NCI-H1694 treated with DMSO at 0.1 percent for 48 hours (cell line): ENCODE measurements at regions not wholly inside any gene's neighbourhood (a gene's known extent, or its start where the extent isn't known, plus 50 kb on each side); places are given as distances from the start of the nearest gene placed in this dataset.

Experiments used
- DNase-seq: peaks from one replicate; lab custom pipeline; 2025; lab: John Stamatoyannopoulos, UW

DNA sequence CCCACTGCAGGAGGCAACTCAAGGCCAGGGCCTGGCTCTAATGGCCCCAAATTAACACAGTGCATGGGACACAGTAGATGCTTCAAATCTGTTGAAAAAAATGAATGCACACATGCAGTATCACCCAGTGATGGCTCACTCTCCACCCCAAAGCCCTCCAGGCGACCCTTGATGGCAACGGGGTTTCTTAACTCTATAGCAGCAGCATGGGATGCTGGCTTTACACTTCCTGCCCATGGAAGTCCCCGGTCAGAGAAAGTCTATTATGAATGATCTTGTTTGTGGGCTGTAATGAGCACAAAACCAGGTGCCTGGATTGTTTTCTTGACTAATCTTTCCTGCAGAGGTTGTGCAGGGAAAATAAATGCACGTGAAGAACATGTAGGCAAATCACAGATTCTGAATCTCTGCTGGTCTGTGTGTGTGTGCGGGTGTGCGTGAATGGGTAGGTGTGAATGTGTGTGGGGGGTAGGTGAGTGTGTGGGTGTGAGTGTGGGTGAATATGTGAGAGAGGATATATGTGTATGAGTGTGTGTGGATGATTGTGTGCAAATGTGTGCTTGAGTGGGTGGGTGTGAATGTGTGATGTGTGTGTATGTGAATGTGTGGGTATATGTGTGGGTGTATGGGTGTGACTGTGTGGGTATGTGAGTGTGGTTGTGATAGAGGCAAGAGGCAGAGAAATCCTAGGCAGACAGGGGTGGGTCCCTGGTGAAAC lies 60.1 kb upstream of the MLN start:
- no peak for DNase-seq

DNA sequence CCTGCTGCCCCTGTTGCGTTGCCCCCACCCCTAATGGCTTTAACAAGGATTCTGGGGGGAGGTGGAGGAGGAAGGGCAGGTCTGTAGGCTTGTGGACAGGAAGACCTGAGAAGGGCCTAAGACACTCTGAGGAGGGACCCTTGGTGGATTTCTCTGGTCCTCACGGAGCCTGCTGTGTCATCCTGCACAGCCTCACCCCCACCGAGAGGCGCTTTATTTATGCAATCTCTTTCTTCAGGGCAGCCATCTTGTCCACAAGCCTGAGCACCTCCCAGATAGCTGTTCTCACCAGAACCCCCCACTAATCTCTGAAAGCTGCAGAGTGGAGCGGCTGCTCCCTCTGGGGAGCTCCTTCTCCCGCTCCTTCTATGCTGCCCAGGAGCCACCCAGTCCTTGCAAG lies 59.3 kb upstream of the MLN start:
- DNase-seq, result no peak

DNA sequence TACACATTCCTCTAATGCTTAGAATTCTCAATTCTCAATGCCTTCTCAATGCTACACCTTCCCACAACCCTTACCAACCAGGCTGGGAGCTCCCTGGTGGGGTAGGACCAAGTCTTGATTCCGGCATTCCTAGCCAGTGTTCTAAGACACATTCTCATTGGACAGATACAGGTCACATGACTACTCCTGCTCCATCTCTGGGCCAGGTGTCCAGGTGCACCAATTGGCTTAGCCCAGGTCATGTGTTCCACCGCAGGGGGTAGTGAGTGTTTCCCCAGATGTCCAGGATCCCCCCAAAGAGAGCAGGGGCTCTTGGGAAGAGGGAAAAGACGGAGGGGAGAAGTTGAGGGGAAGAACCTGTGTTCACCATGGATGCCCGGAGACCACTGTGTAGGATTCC lies 58.7 kb upstream of the MLN start:
- DNase-seq, result no peak

DNA sequence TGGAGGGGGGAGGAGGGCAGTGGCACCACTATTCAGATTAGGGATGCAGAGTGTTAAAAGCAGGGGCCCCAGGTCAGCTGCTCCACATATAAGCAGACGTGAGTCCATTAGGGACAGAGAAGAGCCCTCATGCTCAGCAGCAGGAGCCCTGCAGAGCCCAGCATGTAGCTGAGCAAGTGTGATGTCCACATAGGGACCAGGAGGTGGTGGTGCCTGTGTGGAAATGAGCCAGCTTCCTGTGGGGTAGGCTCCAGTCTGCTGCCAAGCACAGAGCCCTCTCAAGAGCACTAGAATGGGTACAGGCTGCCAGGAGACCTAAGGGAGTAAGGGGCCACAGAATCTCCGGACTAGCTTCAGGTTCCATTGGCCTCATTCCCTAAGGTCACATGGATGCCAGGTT lies 57.9 kb upstream of the MLN start:
- DNase-seq, result no peak

DNA sequence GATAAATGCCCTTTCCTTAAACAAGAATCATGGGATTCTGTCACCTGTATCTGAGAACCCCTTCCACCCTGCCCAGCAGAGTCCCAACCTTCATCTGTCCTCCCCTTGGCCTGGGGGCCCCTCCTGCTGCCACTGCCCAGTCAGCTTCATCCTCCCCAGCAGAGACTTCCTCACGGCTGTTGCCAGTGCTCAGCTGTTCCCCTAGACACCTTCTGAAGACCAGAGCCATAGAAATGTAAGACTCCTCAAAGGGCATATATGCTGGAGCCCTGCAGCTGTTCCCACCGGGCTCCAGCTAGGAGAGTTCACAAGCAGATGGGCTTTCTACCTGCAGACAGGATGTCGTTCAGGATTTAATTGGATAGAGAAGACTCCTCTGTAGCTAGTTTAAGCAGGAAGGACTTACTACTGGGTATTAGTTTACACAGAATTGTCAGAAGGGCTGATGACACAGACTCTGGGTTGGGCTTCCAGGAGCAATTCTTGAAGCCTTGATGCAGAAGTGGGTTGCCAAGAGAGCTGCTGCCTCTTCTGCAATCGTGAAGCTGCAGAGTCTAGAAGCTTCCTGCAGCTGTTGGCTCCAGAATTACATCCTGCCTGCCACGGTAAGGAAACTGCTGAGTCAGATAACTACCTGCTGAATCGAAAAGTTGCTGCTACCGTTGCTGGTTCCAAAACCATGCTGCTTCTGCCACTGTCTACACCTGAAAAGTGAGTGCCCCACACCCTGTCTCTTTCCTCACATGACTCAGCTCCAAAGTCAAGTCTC lies 57.1 kb upstream of the MLN start:
- DNase-seq, result no peak

DNA sequence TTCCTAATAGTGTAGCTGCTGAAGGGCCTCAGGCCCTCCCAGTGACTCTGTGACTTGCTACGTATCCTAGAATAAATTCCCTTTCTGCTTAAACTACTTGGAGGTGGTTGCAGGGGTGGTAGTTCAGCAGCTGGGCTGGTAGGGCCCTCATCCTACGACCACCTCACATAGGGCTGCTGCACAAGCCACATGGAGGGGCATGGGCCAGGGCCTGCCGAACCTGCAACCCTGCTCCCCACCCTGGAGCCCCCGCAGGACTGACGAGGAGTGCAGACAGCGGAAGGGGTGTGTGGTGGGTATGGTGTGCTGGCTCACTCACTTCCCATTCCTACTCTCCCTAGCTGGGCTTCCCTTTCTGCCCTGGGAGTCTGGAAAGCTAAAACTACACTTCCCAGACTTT lies 56.2 kb upstream of the MLN start:
- no peak for DNase-seq

DNA sequence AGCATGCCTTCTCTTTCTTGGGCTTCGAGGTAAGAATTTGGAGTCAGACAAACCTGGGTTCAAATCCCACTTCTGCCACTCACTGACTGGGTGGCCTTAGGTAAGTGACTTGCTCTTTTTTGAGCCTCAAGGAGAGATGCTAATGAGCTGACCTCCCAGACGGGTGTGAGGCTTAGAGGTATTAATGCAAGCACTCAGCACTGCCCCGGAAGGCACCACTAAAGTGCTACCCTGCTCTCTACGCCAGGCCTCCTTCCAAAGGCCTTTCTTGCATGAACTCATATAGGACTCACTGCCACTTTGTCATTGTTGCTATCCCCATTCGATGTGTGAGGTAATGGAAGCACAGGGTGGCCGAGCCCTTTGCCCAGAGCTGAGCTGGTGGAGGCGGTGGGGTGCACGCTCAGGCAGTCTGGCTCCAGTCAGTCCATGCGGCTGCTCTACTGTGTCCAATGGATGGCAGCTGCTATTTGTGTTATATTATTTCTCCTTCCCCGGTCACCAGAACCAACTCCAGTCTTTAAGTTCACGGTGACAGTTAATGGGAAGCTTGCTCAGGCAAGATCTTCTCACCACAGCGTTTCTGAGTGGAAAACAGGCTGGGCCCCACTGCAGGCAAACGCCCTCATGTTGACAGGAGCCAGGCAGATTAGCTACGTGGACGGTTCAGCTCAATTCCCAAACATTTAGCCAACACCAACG lies 55.2 kb upstream of the MLN start:
- no peak for DNase-seq

DNA sequence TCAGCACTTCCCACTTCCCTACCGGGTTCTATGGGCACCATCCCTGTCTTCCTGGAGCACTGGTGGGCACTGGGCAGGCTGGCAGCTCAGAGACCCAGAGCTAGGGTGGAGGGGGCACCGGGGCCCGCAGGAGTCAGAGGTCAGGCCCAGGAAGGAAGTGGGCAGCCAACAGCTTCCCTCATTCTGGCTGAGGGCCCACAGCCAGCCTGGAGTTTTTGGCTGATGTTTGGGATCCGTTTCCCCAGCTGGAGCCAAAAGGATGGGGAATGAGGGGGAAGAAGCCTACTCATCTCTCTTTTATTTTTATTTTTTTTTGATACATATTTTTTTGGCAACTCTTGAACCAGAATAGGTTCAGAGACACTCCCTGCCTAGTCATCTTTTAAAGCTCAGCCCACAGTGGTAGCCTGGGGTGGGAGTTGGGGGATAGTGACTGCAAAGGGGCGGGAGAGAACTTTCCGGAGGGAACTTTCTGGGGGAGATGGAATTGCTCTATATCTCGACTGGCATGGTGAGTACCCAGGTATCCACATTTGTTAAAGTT lies 54.2 kb upstream of the MLN start:
- no peak for DNase-seq

DNA sequence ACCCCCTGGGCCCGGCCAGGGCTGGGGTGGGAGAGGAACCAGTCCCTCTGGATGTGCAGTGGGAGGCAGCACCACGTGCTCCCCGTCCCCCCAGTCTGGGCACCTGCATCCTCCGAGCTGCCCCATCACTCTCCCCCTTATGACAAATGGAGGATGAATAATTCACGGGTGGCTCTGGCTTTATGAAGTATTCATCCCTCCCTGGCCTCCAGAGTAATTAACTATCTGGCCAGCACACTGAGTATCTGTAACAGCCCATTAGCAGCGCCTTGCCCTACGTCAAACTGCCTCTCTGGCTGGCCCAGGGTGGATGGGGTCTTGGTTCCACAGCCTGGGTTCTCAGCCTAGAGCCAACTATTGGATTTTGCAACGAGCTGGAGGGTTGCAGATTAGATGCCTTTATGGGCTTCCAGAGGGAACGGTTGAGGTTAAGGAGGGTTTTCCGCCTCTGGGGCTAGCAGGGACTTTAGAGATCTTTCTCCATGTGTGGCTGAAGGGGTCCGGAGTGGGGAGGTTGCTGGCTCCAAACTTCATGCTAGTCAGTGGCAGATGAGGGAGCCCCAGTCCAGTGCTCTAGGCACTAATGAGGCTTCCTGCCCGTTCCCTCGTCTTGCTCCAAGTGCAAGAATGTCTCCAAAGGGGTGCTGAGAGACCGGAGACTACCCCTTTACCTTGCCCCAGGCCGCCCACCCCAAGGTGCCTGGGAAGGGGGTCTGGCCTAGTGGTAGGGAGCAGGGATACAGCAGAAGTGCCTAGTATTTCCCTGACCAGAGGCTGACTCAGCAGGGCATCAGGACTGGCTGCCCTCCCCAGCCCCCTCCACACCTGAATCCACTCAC lies 53.5 kb upstream of the MLN start:
- DNase-seq, result no peak

DNA sequence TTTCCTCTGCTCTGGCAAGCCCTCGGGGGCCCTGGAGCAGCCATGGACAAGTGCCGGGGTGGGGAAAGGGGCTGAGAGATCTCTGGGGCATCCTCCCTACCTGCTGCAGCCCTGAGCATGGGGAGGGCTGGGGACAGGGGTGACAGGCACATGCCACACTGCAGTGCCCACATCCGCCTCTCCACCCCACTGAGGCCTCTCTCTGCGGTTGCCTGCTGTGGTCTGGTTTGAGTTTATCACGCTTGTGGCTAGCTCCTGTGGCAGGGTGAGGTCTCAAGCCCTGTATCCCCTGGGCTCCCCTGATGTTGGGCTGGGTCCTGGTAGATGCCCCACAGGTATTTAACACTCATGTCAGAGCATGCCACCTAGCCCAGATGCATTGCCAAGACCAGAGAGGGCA lies 52.9 kb upstream of the MLN start:
- DNase-seq, result no peak

DNA sequence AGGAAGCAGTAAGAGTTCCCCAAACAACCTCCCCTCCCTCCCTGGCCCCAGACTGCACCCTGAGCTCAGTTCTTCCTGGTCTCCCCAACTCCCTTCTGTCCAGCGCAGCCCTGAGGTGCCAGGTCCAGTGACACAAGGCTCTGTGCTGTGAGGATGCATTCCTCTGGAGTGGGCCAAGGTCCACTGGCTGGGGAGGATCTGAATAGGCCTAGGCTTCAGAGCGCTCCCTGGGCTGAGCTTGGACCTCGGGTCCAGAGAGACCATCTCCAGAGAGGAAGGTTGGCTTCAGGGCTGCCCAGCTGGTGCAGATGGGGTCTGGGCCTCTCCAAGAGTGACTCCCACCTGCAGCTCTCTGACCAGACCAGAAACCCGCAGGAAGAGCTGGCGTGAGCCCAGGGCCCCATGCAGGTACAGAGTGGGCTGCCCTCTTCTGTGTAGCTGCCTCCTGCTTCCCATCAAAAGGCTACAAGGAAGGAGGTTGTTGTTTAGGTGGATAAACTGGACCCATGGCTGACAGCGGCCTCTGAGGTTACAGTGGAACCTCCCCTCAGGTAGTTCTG lies 52.3 kb upstream of the MLN start:
- DNase-seq, result no peak

DNA sequence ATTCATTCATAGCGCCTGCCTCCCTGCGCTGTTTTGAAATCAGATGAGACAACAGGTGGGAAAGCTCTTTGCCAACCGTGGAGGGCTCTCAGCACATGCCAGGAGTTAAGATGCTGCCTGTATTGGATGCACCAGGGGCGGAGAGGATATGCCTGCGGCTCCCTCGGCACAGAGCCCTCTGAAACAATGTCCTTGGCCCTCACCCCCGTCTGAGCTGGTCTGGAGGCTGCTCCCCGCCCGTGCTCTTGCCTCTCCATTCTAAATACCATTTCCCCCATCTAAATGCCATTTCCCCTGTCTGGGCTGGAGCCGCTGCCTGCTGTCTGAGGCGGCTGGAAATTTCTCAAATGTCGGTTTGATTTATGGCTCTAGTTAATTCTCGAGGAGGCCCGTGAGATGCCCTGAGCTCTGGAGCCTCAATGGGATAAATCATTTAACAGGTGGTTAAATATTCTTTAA lies 50.8 kb upstream of the MLN start:
- peak; percentile 28 for DNase-seq

DNA sequence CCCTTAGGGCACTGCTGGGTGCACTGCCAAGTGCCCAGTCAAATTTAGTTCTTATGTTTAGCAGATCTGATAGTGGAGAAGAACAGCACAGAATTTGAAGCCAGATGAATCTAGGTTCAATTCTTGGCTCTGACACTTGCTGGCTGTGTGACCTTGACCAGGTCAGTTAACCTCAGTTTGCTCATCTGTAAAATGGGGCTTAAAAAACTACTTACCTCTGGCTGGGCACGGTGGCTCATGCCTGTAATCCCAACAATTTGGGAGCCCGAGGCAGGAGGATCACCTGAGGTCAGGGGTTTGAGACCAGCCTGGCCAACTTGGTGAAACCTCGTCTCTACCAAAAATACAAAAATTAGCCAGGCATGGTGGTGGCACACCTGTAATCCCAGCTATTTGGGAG lies 49.9 kb upstream of the MLN start:
- no peak for DNase-seq
